ENCODE measurements at regions not wholly inside any gene's neighbourhood (a gene's known extent, or its start where the extent isn't known, plus 50 kb on each side); places are given as distances from the start of the nearest gene placed in this dataset.
A peak's percentile ranks its signal among the peaks of the same experiment; 100 is the strongest.

- FAIRE-seq, result no peak
- Histone ChIP-seq H3K9me3 (no peaks in the 10 kb centered on the region), H3K4me1 (no peaks in the 10 kb centered on the region), H3K4me2 (no peak overlapping the region), H3K27ac (no peak overlapping the region), H3K4me3 (no peak overlapping the region)
- no peak for ATAC-seq
- 52% methylated on average over 1 of the region's 1 CpG for WGBS (ENCODE audit: missing lambda C conversion rate)
- TF ChIP-seq RAD21 (conservative IDR thresholded peaks at IDR 0.05 in 1 of 2, IDR thresholded peaks at IDR 0.05 in 1 of 2) (no peak), BCL3 (IDR thresholded peaks at IDR 0.05) (no peak), JUN (IDR thresholded peaks at IDR 0.05) (no peak), BHLHE40 (IDR thresholded peaks at IDR 0.05; ENCODE audit: low read depth, low read length) (no peak), CHD4 (IDR thresholded peaks at IDR 0.05; ENCODE audit: borderline replicate concordance) (no peak), ZFP36 (IDR thresholded peaks at IDR 0.05; ENCODE audit: borderline replicate concordance, partially characterized antibody) (no peak), MAFK (IDR thresholded peaks at IDR 0.05; ENCODE audit: partially characterized antibody) (peak; percentile 83)
- POLR2A ChIA-PET, result no interaction called here
- DNase-seq (ENCODE audit: low read depth in 1 of 2, low spot score in 1 of 2), result no peak
- CTCF ChIA-PET, result no interaction called here
Observed at GRCh38 chr6:55654445-55654844, 75.5 kb upstream of the HMGCLL1 start.

- CTCF ChIA-PET, result no interaction called here
- no peaks in the 10 kb centered on the region for H3K4me1 ChIP-seq
- H3K9me3 ChIP-seq, result no peaks in the 10 kb centered on the region
- no peak overlapping the region for H3K4me2 ChIP-seq
- TF ChIP-seq HOXA7 (CRISPR knock-in tag; IDR thresholded peaks at IDR 0.05) (no peak), RFX5 (IDR thresholded peaks at IDR 0.05) (no peak), HOXB13 (CRISPR knock-in tag; IDR thresholded peaks at IDR 0.05; ENCODE audit: low read depth) (no peak), ESRRA (IDR thresholded peaks at IDR 0.05; ENCODE audit: borderline replicate concordance, low read length) (no peak), RAD21 (conservative IDR thresholded peaks at IDR 0.05 in 1 of 2, IDR thresholded peaks at IDR 0.05 in 1 of 2) (no peak), EHMT2 (IDR thresholded peaks at IDR 0.05; ENCODE audit: low read depth) (no peak), CTCF (IDR thresholded peaks at IDR 0.05) (no peak)
- no peak for FAIRE-seq
- POLR2A ChIA-PET, result no interaction called here
- no peak for ATAC-seq
- no peak overlapping the region for H3K27ac ChIP-seq
- WGBS (ENCODE audit: missing lambda C conversion rate), result 82% methylated on average over 1 of the region's 1 CpG
- no peak overlapping the region for H3K4me3 ChIP-seq
- DNase-seq (ENCODE audit: low read depth in 1 of 2, low spot score in 1 of 2), result no peak
Observed at GRCh38 chr6:55652429-55652828, 73.4 kb upstream of the HMGCLL1 start.

- FAIRE-seq, result no peak
- 100% methylated on average over 1 of the region's 3 CpGs for WGBS (ENCODE audit: missing lambda C conversion rate)
- ATAC-seq, result no peak
Observed at GRCh38 chr6:55651015-55651414, 72.0 kb upstream of the HMGCLL1 start.

More at GRCh38 chr6:55651015-55651414, 72.0 kb upstream of the HMGCLL1 start:
- H3K4me1 ChIP-seq, result no peaks in the 10 kb centered on the region
- CTCF ChIA-PET, result no interaction called here
- H3K27ac ChIP-seq, result no peak overlapping the region
- TF ChIP-seq FOSB (CRISPR knock-in tag; IDR thresholded peaks at IDR 0.05) (no peak), RAD21 (conservative IDR thresholded peaks at IDR 0.05 in 1 of 2, IDR thresholded peaks at IDR 0.05 in 1 of 2) (no peak), FOXS1 (CRISPR knock-in tag; IDR thresholded peaks at IDR 0.05) (no peak), MAX (IDR thresholded peaks at IDR 0.05) (no peak), POLR2A (IDR thresholded peaks at IDR 0.05; ENCODE audit: low read length) (no peak), MYC (IDR thresholded peaks at IDR 0.05; ENCODE audit: borderline replicate concordance, low read length) (no peak), NFE2L2 (conservative IDR thresholded peaks at IDR 0.05; ENCODE audit: low read length) (no peak), HOXB13 (CRISPR knock-in tag; IDR thresholded peaks at IDR 0.05; ENCODE audit: low read depth) (no peak), TFCP2L1 (CRISPR knock-in tag; IDR thresholded peaks at IDR 0.05) (no peak), HES2 (IDR thresholded peaks at IDR 0.05) (no peak), RCOR1 (IDR thresholded peaks at IDR 0.05; ENCODE audit: low read depth, low read length) (no peak), ZC3H11A (IDR thresholded peaks at IDR 0.05) (no peak), TP53 (CRISPR knock-in tag; IDR thresholded peaks at IDR 0.05) (no peak), ZFP36 (IDR thresholded peaks at IDR 0.05; ENCODE audit: borderline replicate concordance, partially characterized antibody) (no peak), ESRRA (IDR thresholded peaks at IDR 0.05; ENCODE audit: borderline replicate concordance, low read length) (no peak), HMGXB4 (CRISPR knock-in tag; IDR thresholded peaks at IDR 0.05; ENCODE audit: borderline replicate concordance) (no peak)
- no peak for DNase-seq (ENCODE audit: low read depth in 1 of 2, low spot score in 1 of 2)
- POLR2A ChIA-PET, result no interaction called here
- H3K4me2 ChIP-seq, result no peak overlapping the region
- H3K9me3 ChIP-seq, result no peaks in the 10 kb centered on the region
- H3K4me3 ChIP-seq, result no peak overlapping the region
